ENCODE measurements at regions not wholly inside any gene's neighbourhood (a gene's known extent, or its start where the extent isn't known, plus 50 kb on each side); places are given as distances from the start of the nearest gene placed in this dataset.
"Not testable (repeated sequence)": the region's sequence is repeated elsewhere in the genome, so short reads cannot be mapped to it uniquely, and the experiment has no call there.

- no peak overlapping the region for H3K4me3 ChIP-seq (ENCODE audit: low read length)
- TF ChIP-seq CTCF (conservative IDR thresholded peaks at IDR 0.05; ENCODE audit: low read length): no peak
- DNase-seq (ENCODE audit: low read depth): no peak
These were observed 72.5 kb downstream of the LHX2 start for GRCh38 chr9:124084087-124084486.

- TF ChIP-seq CTCF (conservative IDR thresholded peaks at IDR 0.05; ENCODE audit: low read length): no peak
- no peak for DNase-seq (ENCODE audit: low read depth)
- no peak overlapping the region for H3K4me3 ChIP-seq (ENCODE audit: low read length)
These were observed 75.7 kb downstream of the LHX2 start for GRCh38 chr9:124087226-124087625.

- TF ChIP-seq CTCF (conservative IDR thresholded peaks at IDR 0.05; ENCODE audit: low read length): no peak
- H3K4me3 ChIP-seq (ENCODE audit: low read length): no peak overlapping the region
- DNase-seq (ENCODE audit: low read depth): no peak
These were observed 76.9 kb downstream of the LHX2 start for GRCh38 chr9:124088476-124088837.

- not testable (repeated sequence) for H3K4me3 ChIP-seq (ENCODE audit: low read length); DNase-seq (ENCODE audit: low read depth)
These were observed 78.3 kb downstream of the LHX2 start for GRCh38 chr9:124089631-124090488.

- TF ChIP-seq CTCF (conservative IDR thresholded peaks at IDR 0.05; ENCODE audit: low read length): no peak
These were observed 86.8 kb downstream of the LHX2 start for GRCh38 chr9:124098141-124098905.

GRCh38 chr9:124099860-124100259 is 88.3 kb downstream of the LHX2 start:
- H3K4me3 ChIP-seq (ENCODE audit: low read length): no peak overlapping the region
- no peak for DNase-seq (ENCODE audit: low read depth)
- no peak for TF ChIP-seq CTCF (conservative IDR thresholded peaks at IDR 0.05; ENCODE audit: low read length)

More at GRCh38 chr9:124098141-124098905, 86.8 kb downstream of the LHX2 start:
- no peak overlapping the region for H3K4me3 ChIP-seq (ENCODE audit: low read length)
- peak; percentile 18 for DNase-seq (ENCODE audit: low read depth)

- TF ChIP-seq CTCF (conservative IDR thresholded peaks at IDR 0.05; ENCODE audit: low read length): no peak
- DNase-seq (ENCODE audit: low read depth): no peak
These were observed 89.8 kb downstream of the LHX2 start for GRCh38 chr9:124101215-124101968.

More at GRCh38 chr9:124101215-124101968, 89.8 kb downstream of the LHX2 start:
- no peak overlapping the region for H3K4me3 ChIP-seq (ENCODE audit: low read length)

Measured in AG10803 (cell line).